ENCODE measurements at regions not wholly inside any gene's neighbourhood (a gene's known extent, or its start where the extent isn't known, plus 50 kb on each side); places are given as distances from the start of the nearest gene placed in this dataset.

- no peak for TF ChIP-seq POLR2A (IDR thresholded peaks at IDR 0.05)
- TF ChIP-seq POLR2AphosphoS5 (IDR thresholded peaks at IDR 0.05), result no peak
- no peak for TF ChIP-seq EP300 (IDR thresholded peaks at IDR 0.05)
- TF ChIP-seq CTCF (IDR thresholded peaks at IDR 0.05), result no peak
- no peaks in the 10 kb centered on the region for H3K9me3 ChIP-seq
- DNase-seq, result no peak
- 86% methylated on average over 3 of the region's 3 CpGs for WGBS, 2 donors
- H3K4me3 ChIP-seq, result no peak overlapping the region
- no peak overlapping the region for H3K27ac ChIP-seq
- H3K4me1 ChIP-seq, result peaks cover 8 to 10% (median 10%) of the 10 kb centered on the region in 4 donors
- ATAC-seq (ENCODE audit: low FRiP score in 2 of 2), result no peak
- no peaks in the 10 kb centered on the region for H3K36me3 ChIP-seq
- no peaks in the 10 kb centered on the region for H3K27me3 ChIP-seq
Observed at GRCh38 chr7:33802600-33802999, 102.7 kb upstream of the BMPER start.

DNA sequence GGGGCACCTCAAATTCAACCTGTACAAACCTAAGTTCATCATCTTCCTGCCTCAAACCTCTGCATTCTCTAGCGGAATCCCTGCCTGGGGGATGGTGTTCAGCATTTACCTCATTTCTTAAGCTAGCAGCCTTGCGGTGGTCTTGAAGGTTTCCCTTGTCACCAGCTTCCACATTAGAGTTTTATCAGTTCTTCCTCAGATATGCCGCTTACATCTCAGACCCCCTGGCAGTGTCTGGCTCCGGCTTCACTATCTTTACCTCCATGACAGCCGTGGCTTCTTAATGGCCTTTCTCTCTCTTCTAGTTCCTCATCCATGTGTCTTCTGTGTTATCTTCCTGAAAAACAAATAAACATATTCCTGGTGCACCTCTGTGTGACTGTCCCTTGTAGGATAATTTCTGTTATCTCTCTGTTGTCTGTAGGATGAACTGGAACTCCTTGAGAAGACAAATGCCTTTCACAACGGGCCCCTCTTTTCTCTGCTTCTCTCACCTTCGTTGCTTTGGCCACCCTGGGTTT is 101.1 kb upstream of the BMPER start:
- peaks cover 8 to 10% (median 10%) of the 10 kb centered on the region in 4 donors for H3K4me1 ChIP-seq
- 86 to 89% methylated on average over 7 of the region's 7 CpGs for whole genome bisulfite sequencing, 2 donors
- ATAC-seq (ENCODE audit: low FRiP score in 2 of 2), result no peak
- no peak for DNase-seq
- no peaks in the 10 kb centered on the region for H3K9me3 ChIP-seq
- H3K27me3 ChIP-seq, result no peaks in the 10 kb centered on the region
- H3K27ac ChIP-seq, result no peak overlapping the region
- H3K36me3 ChIP-seq, result no peaks in the 10 kb centered on the region
- H3K4me3 ChIP-seq, result no peak overlapping the region
- TF ChIP-seq EP300 (IDR thresholded peaks at IDR 0.05) (no peak), CTCF (IDR thresholded peaks at IDR 0.05) (no peak), POLR2AphosphoS5 (IDR thresholded peaks at IDR 0.05) (no peak), POLR2A (IDR thresholded peaks at IDR 0.05) (no peak)

- H3K36me3 ChIP-seq, result no peaks in the 10 kb centered on the region
- TF ChIP-seq EP300 (IDR thresholded peaks at IDR 0.05) (no peak), POLR2A (IDR thresholded peaks at IDR 0.05) (no peak), CTCF (IDR thresholded peaks at IDR 0.05) (no peak), POLR2AphosphoS5 (IDR thresholded peaks at IDR 0.05) (no peak)
- no peaks in the 10 kb centered on the region for H3K9me3 ChIP-seq
- 69% methylated on average over 7 of the region's 7 CpGs for WGBS, 2 donors
- peak overlapping the region in 1 of 4 donors; percentile 22 for H3K27ac ChIP-seq
- H3K4me3 ChIP-seq, result no peak overlapping the region
- ATAC-seq (ENCODE audit: low FRiP score in 2 of 2) (peak in 1 of 2 donors; percentile 60), DNase-seq (no peak)
- H3K4me1 ChIP-seq, result peaks cover 8 to 10% (median 10%) of the 10 kb centered on the region in 4 donors
- H3K27me3 ChIP-seq, result no peaks in the 10 kb centered on the region
Observed at GRCh38 chr7:33805630-33806233, 99.6 kb upstream of the BMPER start.

GRCh38 chr7:33806298-33807154 is 98.8 kb upstream of the BMPER start:
- WGBS, 2 donors, result 47 to 52% methylated on average over 5 of the region's 5 CpGs
- Histone ChIP-seq H3K36me3 (no peaks in the 10 kb centered on the region), H3K27ac (peak overlapping the region in 2 of 4 donors; percentile 11 to 22), H3K4me3 (no peak overlapping the region), H3K4me1 (peaks cover 8 to 10% (median 10%) of the 10 kb centered on the region in 4 donors), H3K9me3 (no peaks in the 10 kb centered on the region), H3K27me3 (no peaks in the 10 kb centered on the region)
- ATAC-seq (ENCODE audit: low FRiP score in 2 of 2) (peak in 1 of 2 donors; percentile 9), DNase-seq (no peak)
- TF ChIP-seq EP300 (IDR thresholded peaks at IDR 0.05) (no peak), CTCF (IDR thresholded peaks at IDR 0.05) (no peak), POLR2A (IDR thresholded peaks at IDR 0.05) (no peak), POLR2AphosphoS5 (IDR thresholded peaks at IDR 0.05) (no peak)

Data from upper lobe of left lung (tissue), 6 donors.